ENCODE measurements at regions not wholly inside any gene's neighbourhood (a gene's known extent, or its start where the extent isn't known, plus 50 kb on each side); places are given as distances from the start of the nearest gene placed in this dataset.

DNA sequence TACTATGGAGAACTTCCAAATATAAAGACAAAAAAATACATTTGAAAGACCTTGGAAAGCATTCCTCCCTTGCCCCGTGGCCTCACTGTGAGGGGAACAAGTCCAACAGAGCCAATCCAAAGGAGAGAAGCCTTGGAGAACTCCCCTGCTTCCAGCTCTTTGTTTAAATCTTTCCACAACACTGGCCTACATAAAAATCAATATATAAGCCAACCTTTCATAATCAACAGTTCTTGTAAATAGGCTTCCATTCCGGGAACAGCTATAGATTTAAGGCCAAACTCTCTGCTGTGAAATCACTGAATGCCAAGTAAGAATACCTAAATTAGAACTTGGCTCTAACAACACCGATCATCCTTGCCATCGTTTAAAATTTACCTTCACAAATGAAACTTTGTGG, 242.1 kb downstream of the HACE1 start:
- no peak for DNase-seq (ENCODE audit: low read depth in 2 of 2)

DNA sequence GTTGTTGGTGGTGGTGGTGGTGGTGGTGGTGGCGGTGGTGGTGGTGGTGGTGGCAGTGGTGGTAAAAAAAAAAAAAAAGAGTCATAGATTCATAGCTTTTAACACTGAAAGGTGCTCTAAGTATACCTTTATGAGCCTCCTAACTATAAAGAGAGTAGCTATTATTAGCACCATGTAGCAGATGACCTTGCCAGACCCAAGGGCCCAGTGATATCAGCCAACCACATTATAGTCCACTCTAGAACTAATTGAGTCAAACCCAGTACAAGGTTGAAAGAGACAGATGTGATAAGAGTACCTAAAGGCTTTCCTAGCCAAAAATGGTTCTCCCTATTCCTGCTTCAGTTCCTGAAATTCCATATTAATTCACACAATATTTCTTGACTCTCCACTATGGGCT, 245.3 kb downstream of the HACE1 start:
- DNase-seq (ENCODE audit: low read depth in 2 of 2): no peak

DNA sequence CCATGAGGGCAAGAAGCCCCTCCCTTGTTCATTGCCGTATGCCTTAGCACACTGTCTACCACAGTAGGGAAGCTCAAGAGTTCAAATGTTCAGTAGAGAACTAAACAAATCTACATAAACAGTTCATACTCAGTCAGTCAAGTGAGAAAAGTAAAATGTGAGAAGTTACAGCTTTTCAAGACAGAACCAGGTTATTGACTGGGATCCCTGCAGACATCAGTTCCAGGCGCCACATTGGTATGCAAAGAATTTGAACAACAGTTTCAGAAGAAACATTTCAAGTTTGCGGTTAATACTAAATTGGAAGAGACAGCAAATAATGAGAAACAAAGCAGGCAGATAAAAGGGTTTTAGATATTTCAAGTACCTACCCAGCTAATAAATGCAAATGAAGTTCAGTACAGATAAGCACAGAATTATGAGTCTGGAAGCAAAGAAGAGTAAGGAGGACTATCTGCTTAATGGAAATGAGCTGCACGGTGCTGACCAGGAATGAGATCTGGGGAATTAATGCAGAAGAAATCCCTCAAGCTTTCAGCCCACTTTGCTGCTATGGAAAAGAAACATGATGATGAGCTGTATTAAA, 246.2 kb downstream of the HACE1 start:
- no peak for DNase-seq (ENCODE audit: low read depth in 2 of 2)

DNA sequence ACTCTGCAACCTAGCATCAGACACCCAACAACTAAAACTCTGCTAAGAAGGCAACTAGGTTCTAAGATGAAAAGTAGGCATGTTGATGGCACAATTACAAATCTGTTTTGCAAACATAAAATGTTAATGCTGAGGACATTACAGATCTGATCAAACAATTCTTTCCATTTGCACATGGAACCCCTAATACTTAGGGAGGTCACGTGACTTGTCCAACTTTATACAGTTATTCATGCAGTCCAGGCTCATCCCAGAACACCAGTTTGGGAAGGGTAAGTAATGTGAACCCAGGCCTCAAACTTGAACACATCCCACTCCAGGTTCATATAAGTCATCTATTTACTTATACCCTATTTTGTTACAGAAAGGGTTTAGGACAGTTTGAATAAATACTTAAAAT, 247.2 kb downstream of the HACE1 start:
- DNase-seq (ENCODE audit: low read depth in 2 of 2): no peak

DNA sequence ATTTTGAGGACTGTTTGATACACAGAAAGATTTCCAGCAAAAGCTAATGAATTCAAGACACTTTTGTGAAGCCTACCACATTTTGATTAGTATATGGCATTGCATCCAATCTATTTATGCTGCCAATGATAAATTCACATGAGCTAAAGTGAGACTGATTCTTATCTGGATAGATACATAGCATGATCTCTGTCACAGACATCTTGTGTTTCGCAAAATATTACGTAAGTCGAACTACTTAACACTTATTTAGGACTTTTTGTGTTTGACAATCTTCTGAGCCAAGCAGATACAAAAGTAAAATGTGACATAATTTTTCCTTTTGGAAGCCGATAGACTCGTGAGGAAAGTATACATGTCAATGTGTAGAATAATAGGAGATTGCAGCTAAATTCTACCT, 251.6 kb downstream of the HACE1 start:
- DNase-seq (ENCODE audit: low read depth in 2 of 2): no peak

DNA sequence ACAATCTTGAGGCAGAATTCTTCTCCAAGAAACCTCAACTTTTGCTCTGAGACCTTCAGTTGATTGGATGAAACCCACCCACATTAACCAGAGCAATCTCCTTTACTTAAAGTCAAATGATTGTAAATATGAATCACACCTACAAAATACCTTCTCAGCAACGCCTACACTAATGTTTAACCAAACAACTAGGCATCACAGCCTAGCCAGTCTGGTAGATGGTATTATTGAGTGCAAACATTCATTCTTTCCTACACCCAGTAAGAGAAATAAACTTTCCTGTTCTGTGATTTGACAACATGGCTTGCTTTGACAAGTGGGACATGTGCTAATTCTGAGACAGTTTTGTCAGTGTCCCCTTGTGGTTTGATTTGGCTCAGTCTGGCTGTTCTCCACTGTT, 252.2 kb downstream of the HACE1 start:
- no peak for DNase-seq (ENCODE audit: low read depth in 2 of 2)

DNA sequence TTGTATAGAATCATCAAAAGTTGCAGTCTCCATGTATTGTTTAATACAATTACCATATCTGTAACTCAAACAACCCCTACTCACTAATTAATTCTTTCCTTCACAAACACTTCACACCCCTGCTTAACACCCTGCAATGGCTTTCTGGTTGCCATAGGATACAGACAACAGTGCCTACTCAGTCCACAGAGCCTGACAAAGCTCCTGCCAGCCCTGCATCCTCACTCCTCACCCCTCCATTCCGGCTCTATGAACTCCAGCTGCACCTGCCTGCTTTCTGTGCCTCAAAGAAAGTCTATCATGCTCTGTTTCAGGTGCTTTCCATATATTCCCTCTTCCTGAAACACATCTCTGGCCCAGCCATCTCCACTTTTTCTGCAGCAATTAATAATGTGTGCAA, 253.4 kb downstream of the HACE1 start:
- no peak for DNase-seq (ENCODE audit: low read depth in 2 of 2)

DNA sequence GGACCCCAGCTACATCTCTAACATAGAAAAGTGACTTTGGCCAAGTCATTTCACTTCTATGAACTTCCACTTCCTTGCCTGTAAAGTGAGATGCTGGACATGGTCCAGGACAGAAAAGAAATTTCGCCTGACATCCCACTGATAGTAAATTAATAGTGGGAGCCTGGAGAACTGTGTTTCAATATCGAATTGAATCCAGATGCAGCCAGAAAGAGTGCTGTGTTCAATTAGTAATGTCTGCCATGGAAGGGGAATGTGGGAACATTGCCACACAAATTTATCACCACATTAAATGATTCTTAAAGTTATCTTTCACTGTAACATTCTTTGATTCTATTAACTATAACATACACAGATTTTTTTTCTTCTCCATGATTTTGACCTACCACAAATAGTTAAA, 255.0 kb downstream of the HACE1 start:
- DNase-seq (ENCODE audit: low read depth in 2 of 2): no peak

DNA sequence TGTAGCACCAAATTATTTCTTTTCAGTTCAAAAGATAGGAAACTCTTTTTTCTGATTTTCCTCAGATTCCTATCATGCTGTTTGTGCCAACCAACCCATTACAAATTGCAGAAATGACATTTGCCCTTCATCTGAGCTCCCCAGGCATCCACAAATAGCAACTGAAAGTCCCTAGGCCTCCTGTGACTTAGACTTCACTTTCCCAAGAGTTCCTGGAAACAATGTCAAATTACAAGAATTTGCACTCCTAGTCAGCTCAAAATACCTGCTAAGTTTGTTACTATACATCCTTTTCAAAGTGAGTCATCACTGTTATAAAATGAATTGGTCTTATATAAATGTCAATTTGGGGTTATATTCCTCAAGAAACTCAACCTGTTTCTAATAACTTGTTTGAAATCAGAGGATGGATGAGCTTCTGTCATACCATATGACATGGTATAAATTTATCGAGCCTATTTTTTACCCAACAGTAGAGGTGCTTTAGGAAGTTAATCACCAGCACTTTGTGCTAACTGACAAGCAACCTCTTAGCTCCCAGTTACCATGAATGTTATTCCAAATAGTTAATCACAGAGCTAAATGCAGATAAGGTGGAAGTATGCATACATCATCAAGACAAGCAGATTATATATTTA, 256.5 kb downstream of the HACE1 start:
- no peak for DNase-seq (ENCODE audit: low read depth in 2 of 2)

DNA sequence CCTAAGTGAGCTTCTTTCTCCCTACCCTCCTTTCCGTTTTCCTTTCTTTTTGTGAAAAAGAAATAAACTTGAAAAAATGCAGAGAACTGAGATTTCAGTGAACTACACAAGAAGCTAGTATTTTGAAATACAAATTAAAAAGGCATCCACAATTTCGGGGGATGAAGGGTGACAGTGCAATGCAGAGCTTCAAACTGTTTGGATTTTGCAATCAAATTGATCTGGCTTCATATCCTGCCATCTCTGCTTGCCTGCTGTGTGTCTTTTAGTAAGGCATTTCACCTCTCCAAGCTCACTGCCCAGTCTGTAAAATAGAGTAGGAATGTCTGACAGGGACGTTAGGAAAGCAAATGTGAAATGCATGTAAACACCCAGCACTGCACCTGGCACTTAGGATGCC, 258.0 kb downstream of the HACE1 start:
- no peak for DNase-seq (ENCODE audit: low read depth in 2 of 2)

DNA sequence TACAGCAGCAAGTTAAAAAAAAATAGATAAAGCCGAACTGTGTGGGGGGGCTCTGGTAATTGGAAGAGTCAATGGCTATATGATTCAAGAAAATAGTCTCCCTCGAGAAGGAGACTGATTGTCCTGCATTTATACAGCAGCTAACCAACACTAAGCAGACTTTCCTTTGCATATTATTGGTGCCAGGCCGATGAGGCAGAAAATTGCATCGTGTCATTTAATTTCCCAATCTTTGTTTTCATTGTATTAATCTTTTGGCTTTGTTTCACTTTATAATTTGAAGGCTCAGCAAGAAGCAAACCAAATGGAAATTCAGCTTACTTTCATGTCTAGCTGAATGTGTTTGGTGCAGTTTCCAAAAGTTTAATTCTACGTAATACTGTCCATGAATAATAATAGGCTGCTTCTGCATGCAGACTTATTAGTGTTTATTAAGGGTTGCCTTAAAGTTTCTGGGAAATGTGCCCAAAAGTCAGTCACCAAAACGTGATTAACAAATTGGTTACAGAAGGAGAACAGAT, 258.5 kb downstream of the HACE1 start:
- DNase-seq (ENCODE audit: low read depth in 2 of 2): no peak

DNA sequence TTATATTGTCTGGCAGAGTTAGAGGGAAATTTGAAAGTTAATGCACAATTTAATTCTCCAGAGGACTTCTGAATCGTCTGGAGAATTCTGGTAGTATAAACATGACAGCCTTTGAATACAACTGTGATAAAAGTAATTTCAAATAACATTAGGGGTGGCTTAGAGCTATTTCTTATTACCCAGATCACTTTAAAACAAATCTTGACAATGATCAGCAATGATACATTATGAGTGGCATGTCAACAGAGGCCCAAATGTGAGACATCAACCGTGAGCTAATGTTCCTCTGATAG, 259.1 kb downstream of the HACE1 start:
- DNase-seq (ENCODE audit: low read depth in 2 of 2): no peak

DNA sequence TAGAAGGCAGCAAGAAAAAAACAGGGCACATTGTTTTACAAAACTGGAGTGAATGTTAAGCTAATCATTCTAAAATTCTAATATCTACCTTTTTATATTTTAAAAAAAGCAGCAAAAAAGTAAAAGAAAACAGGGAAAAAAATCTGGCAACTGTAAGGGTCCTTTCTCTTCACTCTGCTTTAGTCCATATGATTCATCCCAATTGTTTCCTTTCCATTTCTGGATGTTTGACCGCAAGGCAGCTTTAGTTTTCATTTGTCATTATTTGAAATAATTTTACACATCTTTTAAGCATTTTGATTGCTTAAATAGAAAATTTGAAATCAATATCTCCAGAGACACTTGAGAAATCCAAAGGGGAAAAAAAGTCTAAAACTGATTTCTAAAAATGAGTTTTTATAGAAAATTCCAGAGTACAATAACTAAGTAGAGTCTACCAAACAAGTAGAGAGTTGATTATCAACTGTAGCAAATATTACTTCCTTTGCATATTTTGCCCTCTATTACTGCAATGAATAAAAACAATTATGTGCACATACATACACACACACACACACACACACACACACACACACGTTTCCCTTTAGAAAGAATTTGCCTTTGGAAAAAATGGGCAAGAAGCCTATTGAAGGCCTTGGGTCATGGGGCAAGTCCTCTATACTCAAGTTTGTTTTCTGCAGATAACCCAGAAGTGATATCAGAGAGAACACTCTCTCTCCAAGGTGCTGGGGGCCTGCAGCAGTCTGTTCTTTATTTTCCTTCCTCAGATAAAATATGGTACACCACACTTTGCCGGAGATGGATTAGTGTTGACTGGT, 259.7 kb downstream of the HACE1 start:
- DNase-seq (ENCODE audit: low read depth in 2 of 2): no peak

DNA sequence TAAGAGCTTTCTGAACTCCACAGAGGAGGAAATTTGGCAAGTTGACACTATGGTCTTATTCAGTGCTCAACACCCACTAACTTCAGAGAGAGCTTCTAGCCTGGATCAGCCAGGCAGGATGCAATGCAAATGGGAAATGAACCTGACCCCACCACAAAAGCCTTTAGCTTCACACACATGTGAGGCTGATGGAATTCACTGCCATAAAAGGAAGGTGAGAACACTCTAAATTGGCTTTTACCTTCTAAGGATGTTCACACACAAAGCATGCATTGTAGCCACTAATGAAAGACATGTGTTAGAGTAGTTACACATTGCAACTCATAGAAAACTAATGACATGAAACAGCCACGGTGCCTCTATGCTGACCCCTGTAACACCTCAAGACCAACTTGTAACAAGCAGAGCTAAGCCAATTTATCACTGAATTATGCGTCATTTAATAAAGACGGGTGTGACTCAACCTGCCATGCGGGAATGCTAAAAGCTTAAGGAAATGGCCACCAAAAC, 262.1 kb downstream of the HACE1 start:
- no peak for DNase-seq (ENCODE audit: low read depth in 2 of 2)

DNA sequence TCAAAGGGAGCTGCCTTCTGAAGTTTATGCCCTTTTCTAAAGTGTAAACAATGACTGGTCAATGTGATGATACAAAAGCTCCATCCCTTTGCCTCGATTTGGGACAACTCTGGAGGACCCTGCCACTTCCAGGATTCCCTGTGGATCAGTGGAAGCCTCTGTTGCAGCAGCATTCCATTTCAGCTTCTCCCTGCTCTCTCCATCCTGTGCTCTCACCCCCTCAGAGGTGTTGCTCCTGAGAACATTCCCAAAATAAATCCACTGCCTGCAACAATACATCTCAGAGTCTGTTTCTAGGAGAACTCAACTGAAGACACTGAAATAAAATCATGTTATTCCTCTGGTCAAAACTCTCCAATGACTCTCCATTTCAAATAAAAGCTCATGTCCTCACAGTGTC, 263.6 kb downstream of the HACE1 start:
- no peak for DNase-seq (ENCODE audit: low read depth in 2 of 2)

DNA sequence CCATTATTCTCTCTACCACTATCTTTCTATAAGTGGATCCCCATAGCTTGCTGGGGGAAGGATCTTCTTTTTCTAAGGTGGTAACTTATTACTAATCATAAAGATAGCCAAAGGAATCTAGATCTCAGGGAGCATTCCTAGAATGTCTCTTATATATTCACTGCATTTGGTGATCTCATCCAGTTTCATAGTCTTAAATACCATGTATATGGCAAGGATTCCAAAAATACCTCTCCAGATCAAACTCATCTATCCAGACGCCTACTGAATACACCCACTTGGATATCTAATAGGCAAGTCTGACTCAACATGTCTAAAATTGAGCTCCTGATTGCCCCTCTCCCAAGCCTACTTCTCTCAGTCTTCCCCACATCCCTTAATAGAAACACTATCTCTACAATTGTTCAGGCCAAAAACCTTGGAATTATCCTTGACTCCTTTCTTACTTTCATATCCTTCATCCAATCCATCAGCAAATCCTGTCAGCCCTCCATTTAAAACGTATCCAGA, 264.4 kb downstream of the HACE1 start:
- DNase-seq (ENCODE audit: low read depth in 2 of 2): no peak

DNA sequence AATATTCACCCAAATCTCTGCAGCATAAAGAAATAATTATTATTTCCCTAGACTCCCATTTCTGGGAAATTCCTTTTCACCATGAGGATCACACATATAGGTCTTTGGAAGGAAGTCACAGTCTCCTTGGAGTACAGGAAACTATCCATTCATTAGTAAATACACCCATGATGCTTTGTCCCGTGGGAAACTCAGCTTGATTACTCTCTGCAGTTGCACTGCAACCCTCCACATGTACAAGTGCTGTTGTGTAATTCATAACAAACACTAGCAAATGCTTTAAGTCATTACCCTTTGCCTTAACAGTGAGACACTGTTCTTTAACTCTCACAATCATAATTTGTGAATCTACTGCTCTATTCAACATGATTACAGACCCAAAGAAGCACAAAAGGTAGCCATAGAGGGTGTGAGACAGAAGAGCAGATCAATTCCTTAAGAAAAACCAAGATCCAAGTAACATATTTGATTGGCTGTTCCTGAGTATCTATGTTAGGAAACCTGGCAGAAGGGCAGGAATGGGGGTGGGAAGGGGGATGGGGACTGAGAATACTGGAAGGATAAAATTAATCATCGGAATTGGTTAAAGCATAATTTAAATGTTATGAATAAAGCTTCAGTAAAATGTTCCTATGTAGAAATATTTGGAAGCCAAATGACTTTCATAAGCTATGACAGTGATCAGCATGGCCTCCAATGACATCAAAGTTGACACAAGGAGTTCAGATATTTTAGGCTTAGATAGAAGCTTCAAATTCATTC, 268.0 kb downstream of the HACE1 start:
- DNase-seq (ENCODE audit: low read depth in 2 of 2): no peak

DNA sequence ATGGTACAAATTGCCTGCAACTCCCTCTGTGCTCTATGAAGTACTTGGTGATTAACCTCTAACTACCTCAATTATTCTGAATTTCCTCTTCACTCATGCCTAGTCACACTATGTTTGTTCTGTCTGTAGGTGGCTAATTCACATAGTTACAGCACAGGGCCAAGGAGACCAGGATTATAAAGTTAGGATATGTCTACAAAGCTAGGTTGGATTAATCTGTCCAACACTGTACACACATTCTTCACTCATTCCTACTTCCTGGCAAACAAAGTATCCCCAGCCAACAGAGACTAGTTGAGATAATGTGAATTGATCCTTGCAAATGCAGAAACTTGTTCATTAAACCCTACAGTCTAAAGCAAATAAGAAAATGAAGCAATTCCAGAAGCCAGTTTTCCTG, 269.8 kb downstream of the HACE1 start:
- no peak for DNase-seq (ENCODE audit: low read depth in 2 of 2)

DNA sequence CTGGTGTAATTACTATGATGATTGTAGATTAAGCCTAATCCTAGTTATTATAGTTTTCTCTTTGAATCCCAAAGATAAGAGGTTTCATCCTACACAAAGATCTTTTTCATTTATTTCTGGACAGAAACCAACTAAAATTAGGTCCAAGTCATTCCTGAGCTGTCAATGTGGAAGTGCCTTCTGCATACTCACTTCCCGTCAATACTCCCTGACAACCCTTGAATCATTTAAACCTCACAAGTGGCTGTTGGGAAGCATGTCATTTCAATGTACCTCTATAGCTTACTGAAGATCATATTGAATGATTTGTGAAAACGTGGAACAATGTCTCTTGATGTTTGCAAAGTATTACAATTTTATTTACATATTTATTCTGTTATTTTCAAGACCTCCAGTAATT, 274.1 kb downstream of the HACE1 start:
- no peak for DNase-seq (ENCODE audit: low read depth in 2 of 2)

DNA sequence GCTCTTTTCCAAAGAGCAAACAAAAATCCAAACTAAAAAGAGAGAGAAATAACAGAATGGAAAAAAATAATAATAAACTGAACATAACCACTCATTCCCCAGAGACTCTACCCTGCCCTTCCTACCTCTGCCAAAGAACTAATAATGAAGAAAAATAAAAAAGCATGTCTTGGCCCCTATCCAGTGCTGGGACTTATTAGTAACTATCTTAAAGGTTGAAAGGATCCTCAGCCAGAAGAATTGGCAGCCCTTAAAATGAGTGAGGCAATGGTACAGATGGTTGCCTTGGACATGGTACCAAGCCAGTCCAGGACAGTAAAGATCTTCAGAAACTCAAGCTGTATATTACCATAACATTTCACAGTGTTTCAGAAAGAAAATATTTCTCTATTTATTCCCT, 279.3 kb downstream of the HACE1 start:
- no peak for DNase-seq (ENCODE audit: low read depth in 2 of 2)

DNA sequence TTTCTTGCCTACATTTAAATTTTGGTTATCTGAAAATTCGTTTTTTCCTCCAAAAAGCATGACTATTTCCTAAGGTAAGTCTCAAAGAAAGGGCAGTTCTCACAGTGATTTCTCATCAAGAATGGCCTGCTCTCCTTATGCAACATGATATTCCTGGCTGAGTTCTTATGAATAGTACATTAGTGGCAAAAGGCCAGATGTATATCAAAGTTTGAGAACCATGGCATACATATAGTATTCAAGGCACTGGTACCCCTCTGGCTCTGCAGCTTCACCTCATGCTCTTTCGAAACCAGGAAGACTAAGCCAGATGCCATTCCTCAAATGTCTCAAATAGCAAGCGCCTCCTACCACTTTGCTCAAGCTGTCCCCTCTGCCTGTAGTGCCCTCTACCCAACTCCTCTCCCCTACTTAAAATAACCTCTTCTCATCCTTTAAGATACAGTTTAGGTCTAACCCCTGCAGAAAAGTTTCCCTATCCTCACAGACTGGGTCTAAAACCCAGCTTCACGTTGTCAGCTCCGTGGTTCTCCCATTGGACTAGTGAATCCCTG, 280.3 kb downstream of the HACE1 start:
- no peak for DNase-seq (ENCODE audit: low read depth in 2 of 2)

DNA sequence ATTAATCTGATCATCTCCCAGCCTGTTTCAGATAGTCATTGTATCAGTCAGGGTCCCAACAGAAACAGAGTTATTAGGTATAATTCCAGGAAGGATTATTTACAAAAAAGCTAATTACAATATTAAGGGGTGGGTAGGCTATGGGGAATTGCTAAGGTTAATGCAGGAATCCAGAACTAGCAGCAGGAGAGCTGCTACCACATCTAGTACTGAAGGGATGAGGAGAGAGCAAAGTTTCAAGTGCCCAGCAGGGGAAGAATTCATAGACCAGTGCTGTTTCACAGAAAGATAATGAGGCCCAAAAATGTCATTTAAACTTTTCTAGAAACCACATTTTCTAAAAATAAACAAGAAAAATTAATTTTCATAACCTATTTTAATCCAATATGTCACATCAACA, 284.2 kb downstream of the HACE1 start:
- DNase-seq (ENCODE audit: low read depth in 2 of 2): no peak

Data from stimulated activated CD8-positive, alpha-beta memory T cell treated with anti-CD3 and anti-CD28 coated beads, Interleukin-2, amount 100 ng/mL, for 1 hour (primary cell).